ENCODE measurements at regions not wholly inside any gene's neighbourhood (a gene's known extent, or its start where the extent isn't known, plus 50 kb on each side); places are given as distances from the start of the nearest gene placed in this dataset.

- TF ChIP-seq CTCF (conservative IDR thresholded peaks at IDR 0.05) (no peak), ZFX (IDR thresholded peaks at IDR 0.05) (no peak)
- H3K27ac ChIP-seq, result no peak overlapping the region
Observed at GRCh38 chr4:152107736-152108500, 347.1 kb upstream of the GATB start.

- TF ChIP-seq ZFX (IDR thresholded peaks at IDR 0.05) (no peak), CTCF (conservative IDR thresholded peaks at IDR 0.05) (no peak)
- H3K27ac ChIP-seq, result peak overlapping the region; percentile 4; the same call in 1 of the 2 replicates
Observed at GRCh38 chr4:152106781-152107321, 346.0 kb upstream of the GATB start.

- TF ChIP-seq ZFX (IDR thresholded peaks at IDR 0.05) (no peak), CTCF (conservative IDR thresholded peaks at IDR 0.05) (no peak)
- peak overlapping the region; percentile 10; the same call in 1 of the 2 replicates for H3K27ac ChIP-seq
Observed at GRCh38 chr4:152106113-152106763, 345.4 kb upstream of the GATB start.

- H3K27ac ChIP-seq, result no peak overlapping the region
- TF ChIP-seq CTCF (conservative IDR thresholded peaks at IDR 0.05) (no peak), ZFX (IDR thresholded peaks at IDR 0.05) (no peak)
Observed at GRCh38 chr4:152104901-152105357, 344.1 kb upstream of the GATB start.

- no peak for TF ChIP-seq ZFX (IDR thresholded peaks at IDR 0.05)
- TF ChIP-seq CTCF (conservative IDR thresholded peaks at IDR 0.05), result no peak
- H3K27ac ChIP-seq, result no peak overlapping the region
Observed at GRCh38 chr4:152104356-152104755, 343.5 kb upstream of the GATB start.

GRCh38 chr4:152103181-152103901 is 342.5 kb upstream of the GATB start:
- no peak overlapping the region for H3K27ac ChIP-seq
- TF ChIP-seq ZFX (IDR thresholded peaks at IDR 0.05), result no peak
- TF ChIP-seq CTCF (conservative IDR thresholded peaks at IDR 0.05), result no peak
